Glomerular visceral epithelial cell (primary cell): ENCODE measurements at regions not wholly inside any gene's neighbourhood (a gene's known extent, or its start where the extent isn't known, plus 50 kb on each side); places are given as distances from the start of the nearest gene placed in this dataset.

Experiments used
- DNase-seq: peaks from one replicate; pipeline ENCODE4 v3.0.0-alpha.2; 2016; ENCODE audit errors: extremely low spot score

DNA sequence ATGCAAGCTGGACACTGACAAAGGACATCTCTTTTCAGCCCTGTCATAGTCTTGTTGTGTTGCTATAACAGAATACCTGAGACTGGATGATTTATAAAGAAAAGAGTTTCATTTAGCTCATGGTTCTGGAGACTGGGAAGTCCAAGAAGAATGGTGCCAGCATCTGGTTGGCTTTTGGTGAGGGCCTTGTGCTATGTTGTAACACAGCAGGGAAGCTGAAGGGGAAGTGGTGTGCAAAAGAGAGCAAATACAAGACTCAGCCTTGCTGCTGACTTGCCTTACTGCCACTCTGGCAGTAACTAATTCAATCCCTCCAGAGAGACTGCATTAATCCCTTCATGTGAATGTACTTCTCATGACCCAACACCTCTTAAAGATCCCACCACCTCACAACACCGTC, 356.3 kb upstream of the PROK2 start:
- DNase-seq = no peak

DNA sequence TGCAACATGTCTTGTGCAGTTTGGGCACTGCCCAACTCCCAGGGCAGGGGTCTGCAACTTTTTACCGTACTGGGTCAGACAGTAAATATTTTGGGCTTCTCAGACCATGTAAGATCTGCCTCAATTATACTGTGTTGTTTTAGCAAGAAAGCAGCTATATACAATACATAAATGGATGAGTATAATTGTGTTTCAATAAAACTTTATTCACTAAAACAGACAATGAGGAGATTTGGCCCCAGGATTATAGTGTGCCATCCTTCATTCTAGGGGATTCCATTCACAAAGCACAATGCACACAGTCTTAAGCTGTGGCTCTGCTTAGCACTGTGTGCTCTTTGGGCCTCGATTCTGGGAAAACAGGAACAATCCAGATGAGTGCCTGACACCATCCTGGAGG, 354.4 kb upstream of the PROK2 start:
- no peak for DNase-seq

DNA sequence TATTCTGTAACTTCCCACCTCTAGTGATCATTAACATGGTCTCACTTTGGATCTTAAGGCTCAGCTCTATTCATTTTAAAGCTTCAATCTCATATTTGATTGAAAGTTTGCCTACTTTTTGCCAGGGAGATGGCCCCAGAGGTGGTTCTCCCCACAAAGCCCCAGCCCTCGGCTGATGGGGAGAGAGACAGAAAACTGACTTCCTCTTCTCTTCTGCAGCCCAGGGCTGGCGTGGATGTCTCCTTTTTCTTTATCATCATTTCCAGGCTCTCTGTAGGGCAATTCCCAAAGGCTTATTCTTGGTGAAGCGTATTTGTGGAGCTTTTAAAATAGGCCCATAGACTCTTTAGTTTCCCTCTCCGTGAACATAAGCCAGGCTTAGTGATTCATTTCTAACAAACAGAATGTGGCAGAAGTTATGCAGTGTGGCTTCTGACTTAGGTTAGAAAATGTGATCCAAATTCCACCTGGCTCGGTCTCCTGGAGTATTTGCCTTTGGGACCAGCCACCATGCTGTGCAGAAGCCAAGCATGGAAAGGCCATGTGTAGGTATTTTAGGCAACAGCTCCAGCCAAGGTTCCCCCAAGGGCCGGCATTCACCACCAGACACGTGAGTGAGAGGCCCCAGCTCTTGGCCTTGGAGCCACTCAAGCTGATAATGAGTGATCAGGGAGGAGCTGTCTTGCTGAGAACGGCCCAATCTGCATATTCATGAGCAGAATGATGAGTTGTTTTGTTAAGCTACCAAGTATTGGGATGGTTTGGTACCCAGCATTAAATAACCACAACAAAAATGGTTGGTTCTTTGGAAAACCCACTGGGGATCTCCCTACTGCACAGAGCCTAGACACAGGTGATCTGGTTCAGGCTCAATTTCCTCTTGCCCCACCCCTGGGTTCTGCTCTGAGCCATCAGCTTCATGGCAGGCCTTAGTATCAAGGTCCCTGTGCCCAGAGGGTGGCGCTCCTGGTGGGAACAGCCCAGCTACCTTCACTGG, 353.2 kb upstream of the PROK2 start:
- no peak for DNase-seq

DNA sequence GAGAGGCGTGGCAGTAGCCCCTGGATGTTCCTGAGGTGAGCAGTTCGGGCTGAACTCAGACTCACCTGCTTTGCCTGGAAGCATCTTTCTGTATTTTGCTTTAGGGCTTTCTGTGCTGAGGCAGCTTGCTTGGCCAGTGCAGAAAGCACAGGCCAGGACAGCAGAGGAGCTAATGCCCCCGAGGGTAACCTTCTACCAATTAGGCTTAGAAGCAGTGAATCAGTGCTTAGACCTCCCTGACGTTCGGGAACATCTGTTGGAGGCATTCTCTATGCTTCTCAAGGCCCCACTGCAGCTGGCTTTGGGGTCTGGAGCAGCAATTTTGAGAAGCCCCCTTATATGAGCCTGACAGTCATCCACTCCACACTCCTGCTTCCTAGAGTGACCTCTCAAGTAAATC, 350.7 kb upstream of the PROK2 start:
- no peak for DNase-seq

DNA sequence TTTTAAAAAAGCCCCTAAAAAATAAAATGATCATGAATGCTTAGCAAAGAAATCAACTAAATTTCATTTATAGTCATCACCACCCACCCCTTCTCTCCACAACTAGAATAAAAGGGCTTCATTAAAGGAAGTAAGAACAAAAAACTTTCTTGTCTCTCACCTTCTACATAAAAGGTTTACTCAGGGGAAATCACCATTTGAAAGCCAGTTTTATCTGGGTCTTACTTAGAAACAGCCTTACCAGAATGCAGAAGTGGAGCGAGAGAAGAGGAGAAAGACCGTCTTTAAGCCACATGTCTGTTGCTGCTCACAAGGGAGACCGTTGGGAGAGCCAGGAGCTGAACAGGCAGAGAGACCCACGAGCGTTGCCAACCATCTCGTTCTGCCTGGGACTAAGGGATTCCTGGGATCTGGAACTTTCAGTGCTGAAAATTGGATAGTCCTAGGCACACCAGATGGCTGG, 350.1 kb upstream of the PROK2 start:
- no peak for DNase-seq

DNA sequence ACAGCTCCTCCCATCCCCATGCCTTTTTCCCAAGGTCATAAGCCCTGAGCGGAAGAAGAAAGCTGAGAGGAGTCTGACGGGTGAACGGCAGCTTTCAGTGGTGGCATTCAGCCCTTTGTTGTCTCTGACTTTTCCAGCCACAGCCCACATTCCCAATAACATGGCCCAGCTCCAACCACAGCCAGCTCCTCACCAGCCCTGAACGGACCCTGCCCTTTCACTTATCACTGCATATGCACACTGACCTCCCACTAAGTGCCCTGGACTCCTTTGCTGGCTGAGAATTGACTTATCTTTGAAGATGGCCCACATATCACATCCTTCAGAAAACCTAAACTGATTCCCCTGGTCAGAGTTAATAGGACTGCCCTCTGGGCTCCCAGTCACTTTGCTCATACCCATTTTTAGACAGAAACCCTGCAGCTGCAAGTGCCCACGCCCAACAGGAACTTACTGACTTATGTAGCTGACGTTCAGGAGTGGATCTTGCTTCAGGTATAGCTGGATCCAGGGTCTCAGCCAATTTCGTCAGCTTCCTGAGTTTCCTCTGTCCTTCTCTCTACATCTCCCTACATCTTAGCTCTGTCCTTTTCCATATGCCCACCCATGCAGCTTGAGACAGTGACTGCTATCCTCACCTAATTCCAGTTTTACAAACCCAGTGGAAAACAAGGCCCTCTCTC, 348.5 kb upstream of the PROK2 start:
- no peak for DNase-seq

DNA sequence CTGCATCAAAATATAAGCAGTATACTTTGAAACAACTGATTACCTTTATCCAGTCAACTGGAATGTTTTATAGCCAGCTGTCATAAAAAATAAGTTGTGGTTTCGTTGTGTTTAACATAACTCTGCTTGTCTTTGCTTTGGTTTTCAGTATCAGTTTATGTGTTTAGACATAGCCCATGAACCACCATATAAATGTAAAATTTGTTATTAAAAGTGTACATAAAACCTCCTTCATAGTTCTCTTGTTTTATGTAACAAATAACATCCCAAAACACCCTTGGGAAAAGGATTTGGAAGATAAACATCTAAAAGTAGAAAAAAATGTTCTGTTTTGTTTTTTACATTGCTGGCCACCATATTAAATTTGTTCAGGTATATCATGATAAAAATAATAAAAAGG, 347.0 kb upstream of the PROK2 start:
- no peak for DNase-seq

DNA sequence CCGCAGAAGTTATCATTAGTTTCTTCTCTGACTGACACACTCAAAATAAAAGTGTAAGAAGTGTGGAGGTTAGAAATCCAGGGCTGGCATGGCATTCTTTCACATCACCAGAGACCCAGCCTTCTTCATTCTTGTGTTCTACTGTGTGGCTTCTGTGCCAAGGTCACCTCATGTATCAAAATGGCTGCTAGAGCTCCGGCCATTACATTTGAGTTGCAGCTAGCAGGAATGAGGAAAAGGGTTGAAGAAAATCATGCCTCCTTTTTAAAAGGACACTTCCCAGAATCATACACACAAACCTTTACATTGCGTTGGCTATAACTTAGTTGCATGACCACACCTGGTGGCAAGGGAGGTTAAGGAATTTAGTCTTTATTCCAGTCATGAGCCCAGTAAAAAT, 345.6 kb upstream of the PROK2 start:
- no peak for DNase-seq

DNA sequence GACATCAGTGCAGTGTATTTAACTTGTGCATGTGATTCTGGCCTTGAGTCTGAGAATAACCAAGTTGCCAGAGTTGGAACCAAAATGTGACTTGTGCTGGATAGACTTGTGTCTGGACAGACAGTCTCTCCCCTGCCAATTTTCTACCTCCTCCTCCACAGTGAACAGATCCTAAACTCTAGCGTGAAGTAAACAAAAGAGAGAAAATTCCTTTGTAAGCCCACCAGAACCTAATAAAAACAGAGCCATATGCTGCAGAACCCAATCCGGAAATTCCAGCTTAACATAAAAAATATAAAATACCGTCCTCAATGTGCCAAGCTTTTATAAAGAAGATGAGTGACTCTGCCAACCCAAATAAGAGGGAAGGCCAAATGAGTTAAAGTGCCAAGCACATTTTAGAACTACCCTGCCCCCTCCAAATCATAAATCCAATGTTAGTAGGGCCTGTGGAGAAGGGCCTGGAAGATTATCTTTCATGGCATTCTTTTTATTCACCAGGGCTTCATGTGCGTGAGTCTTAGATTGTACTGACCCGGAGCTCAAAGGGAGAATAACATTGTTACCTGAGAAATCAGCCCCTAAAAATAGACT, 344.6 kb upstream of the PROK2 start:
- no peak for DNase-seq

DNA sequence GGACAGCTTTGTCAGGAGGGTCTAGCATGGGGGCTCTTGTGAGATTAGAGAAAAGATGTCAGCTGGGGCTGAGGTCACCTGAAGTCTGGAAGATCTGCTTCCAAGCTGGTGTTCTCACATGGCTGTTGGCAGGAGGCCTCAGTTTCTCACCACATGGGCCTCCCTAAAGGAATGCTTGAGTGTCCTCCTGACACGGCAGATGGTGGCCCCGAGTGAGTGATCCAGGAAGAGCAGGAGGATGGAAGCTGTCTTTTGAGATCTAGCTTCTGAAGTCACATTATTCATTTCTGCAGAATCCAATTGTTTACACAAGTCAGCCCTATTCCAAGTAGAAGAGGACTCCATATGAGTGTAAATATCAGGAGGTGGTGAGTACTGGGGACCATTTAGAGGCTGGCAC, 344.0 kb upstream of the PROK2 start:
- DNase-seq = no peak

DNA sequence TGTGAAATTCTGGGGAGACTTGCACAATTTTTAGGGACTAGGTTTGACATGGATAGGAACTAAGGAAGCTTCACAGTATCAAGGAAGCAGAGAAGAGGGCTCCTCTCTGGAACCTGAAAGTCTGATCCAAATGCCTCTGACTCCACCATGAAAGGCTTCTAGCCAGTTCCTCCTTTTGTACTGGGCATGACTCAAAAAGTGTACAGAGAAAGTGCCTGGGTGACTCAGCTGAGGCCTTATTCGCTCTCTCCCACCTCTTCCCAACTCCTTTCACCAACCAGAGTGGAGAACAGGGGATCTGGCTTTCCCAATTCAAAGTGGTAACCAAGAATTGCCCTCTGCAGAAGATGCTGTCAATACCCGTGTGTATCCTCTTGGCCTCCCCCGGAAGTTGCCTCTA, 342.9 kb upstream of the PROK2 start:
- no peak for DNase-seq

DNA sequence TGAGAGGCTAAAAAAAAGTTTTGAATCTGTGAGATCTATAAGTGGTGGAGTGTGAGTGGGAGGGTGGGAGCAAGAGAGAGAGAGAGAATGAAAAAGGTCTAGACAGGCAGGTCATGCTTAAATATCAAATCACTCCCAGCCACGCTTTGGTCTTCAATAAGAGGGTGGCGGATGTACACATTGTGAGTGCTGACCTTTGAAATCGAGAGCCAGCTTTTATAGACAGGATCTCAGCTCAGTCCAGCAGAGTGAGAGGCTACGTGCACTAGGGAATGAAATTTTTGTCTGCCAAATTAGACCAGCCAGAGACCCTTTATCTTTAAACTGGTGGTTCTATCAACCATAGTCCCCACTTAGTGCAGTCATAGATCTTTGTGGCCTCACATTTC, 342.3 kb upstream of the PROK2 start:
- DNase-seq = no peak

DNA sequence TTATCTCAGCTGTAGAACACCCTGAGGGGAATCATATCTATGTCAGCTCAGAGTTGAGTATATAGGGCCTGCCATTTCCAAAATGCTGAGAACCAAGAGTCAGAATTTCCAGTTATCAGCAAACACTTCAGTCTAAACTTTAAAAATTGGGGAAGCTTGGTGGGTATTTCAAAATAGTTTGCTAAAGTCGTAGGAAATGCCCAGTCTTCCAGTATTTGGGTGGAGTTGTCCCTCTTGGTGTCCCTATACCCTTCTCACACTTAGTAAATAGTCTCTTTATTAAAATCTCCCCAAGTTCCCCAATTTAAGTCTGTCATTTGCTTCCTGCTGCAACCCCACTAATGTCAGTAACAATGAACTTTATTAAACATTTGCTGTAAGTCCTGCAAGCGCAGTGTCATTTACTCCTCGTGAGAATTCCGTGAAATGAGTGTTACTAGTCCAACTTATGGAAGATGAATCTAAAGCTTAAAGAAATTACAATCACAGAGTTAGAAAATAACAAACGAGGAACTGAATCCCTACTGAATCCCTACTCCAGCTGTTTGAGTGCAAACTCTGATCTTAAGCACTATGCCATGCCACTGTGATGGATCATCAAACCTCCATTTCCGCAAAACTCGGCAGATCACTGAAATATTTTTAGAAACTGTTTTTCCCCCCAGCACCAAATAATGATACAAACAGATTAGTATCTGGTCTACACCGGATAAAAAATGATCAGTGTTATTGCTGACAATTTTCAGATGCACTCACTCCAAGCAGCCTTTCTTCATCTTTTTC, 341.7 kb upstream of the PROK2 start:
- DNase-seq = no peak

DNA sequence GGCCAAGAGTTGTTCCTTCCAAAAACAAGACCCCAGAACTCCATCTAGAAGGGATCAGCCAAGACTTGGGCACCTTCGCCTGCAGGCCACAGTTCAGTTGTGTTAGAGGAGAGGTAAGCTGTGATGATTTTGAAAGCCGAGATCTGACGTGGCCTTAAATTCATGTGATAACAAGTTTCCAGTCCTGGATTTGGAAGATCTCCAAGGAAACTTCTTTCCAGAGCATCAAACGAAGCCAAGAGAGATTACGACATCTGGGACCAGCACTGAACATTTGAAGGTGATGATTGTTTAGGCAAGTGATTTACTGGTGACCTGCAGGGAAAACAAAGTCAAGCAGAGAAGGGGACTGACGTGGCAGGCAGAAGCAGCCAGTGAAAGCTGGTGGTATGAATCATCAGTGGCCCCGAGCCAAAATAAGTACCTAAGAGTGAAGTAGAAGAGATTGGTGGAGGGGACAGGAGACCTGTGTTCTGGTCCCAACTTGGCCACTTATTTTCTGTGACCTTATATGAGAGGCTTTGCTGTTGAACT, 339.0 kb upstream of the PROK2 start:
- peak; percentile 54 for DNase-seq

DNA sequence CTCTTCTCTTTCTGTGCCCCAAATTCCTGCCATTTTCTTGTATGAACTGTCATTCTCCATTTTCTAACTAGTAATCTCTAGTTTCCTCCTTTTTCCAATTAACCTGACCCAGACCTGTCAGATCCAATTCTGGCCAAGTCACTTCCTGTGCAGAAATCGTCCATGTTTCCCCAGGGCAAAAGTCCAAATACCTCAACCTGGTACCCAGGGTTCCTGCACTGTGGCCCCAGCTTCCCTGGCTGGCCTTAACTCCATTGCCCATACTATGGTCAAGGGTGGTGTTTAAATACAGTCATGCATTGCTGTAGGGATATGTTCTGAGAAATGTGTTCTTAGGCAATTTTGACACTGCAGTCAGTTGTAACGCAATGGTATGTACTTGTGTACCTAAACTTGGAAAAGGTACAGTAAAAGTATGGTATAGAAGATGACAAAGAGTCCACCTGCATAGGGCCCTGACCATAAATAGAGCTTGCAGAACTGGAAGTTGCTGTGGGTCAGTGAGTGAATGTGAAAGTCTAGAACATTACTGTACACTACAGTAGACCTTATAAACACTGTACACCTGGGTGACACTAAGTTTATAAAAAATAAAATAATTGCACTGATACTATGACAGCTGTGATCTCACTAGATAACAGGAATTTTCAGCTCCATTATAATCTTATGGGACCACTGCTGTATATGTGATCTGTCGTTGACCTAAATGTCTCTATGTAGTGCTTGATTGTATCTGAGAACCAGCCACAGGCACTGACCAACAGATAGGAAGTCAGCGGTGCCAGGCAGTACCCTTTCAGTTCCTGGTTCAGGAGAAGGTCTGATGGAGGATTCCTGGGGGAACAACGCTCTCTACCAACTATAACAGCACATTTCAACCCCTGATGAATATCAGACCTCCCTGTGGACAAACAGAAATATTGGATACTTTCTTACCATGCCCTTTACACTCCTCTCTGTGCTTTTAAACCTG, 336.1 kb upstream of the PROK2 start:
- no peak for DNase-seq

DNA sequence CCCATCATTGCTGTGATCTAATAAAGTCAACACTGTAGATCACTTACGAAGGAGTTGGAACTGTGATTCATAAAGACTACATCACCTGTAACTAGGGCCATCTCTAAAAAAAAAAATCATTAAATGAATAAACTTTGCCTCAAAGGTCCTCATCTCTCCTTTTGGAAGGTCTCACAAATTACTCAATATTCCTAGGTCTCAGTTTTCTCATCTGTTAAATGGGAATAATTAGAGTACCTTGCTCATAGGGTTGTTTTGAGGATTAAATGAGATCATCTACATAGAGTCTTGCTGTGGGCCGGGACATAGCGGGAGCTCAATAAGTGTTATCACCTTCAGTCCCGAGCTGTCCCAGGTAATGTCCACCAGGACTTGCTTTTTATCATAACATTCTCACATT, 335.1 kb upstream of the PROK2 start:
- no peak for DNase-seq

DNA sequence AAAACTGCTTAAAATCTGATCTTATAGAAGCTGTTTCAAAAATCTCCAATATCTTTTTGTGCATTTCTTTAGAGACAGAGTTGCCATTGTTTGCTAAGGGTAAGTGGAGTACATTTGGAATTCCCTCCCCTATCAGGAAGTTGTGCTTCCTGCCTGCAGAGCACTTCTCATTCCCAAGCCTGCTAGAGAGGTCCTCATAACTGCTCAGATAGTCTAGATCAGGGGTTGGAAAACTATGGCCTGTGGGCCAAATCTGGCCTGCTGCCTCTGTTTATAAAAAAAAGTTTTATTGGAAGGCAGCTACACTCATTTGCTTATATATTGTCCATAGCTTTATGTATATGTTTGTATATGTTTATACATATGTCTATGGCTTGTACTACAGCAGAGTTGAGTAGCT, 333.7 kb upstream of the PROK2 start:
- DNase-seq = no peak

DNA sequence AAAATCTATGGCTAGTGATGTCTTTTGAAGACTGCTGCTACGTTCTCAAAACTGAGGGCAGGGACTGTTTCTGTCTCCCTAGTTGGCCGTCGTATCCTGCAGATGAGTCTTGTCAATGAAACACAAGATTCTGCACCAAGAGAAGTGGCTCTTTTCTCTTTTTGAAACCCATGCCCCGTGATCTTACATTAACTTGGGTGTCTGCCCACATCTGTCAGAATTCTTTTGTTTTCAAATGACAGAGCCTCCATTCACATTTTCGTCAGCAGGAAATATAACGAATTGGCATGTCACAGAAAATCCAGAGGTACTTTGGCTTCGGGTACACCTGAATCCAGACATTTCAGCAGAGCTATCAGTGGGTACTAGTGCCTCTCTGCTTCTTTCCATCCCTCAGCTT, 331.3 kb upstream of the PROK2 start:
- no peak for DNase-seq

DNA sequence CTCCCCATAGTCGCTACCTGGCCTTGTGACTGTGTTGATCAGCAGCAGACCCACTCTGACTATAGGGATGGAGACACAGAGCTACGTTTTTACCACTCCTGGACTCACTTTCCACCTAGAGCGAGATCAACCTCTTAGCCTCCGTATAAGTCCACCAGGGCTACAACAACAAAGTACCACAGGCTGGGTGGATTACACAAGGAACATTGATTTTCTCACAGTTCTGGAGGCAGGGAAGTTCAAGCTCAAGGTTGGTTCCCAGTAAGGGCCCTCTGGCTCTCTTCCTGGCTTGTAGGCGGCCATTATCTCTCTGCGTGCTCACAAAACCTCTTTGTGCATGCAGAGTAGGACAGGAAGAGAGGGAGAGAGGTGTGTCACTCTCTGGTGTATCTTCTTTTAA, 330.4 kb upstream of the PROK2 start:
- DNase-seq = no peak

DNA sequence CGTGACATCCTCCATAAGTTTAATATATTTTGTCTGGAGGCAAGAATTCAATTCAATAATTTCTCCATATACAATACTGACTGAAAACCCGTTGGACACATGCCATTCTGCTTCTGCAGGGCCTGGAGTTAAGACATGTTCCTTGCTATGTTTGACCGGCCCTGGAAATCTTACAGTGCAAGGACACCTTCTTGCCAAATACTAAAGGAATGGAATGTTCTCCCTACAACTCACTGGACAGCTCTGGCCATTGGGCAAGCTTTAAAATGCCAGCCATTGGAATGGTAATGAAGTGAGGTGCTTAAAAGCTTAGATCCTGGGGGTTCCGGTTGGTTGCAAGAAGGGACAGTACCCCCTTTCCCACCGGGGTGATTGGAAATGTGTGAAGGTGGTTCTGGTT, 329.8 kb upstream of the PROK2 start:
- DNase-seq = no peak

DNA sequence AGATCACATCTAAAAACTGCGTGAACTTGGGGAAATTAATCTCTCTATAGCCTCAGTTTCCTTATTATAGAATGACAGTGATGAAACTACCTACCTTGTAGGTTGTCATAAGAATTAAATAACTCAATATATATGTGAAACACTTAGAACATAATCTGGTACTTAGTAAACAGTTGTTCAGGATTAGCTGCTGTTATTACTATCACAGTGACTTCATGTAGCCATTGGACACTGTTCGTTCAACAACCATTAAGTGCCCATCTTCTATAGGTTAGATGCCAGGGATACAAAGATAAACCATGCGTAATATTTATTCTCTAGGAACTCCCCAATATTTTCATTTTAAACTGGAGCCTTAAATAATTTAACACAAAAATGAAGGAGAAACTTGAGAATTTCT, 329.0 kb upstream of the PROK2 start:
- no peak for DNase-seq
